Osteoblast (primary cell): ENCODE measurements at regions not wholly inside any gene's neighbourhood (a gene's known extent, or its start where the extent isn't known, plus 50 kb on each side); places are given as distances from the start of the nearest gene placed in this dataset.

Experiments
- DNase-seq: peaks from one replicate; pipeline ENCODE4 v3.0.0; 2011; ENCODE audit warnings: low spot score, mixed read lengths; ENCODE audit not compliant: insufficient read length; ENCODE audit errors: missing footprints
- H2AFZ ChIP-seq: 2 replicates; pipeline ENCODE4 v1.6.0; 2011; ENCODE audit warnings: mild to moderate bottlenecking, low read length
- H3K27ac ChIP-seq: 2 replicates; pipeline ENCODE4 v1.5.1; 2011; ENCODE audit warnings: mild to moderate bottlenecking, low read depth, low read length, moderate library complexity
- H3K27me3 ChIP-seq: 2 replicates; pipeline ENCODE4 v1.6.0; 2012; ENCODE audit warnings: mild to moderate bottlenecking, control low read depth, inconsistent platforms, low read length, moderate library complexity; ENCODE audit not compliant: insufficient read depth
- H3K36me3 ChIP-seq: 2 replicates; pipeline ENCODE4 v1.5.1; 2011; ENCODE audit warnings: mild to moderate bottlenecking, low read length, control low read depth, moderate library complexity; ENCODE audit not compliant: insufficient read depth
- H3K4me1 ChIP-seq: 2 replicates; pipeline ENCODE4 v1.5.1; 2011; ENCODE audit warnings: mild to moderate bottlenecking, low read length, control low read depth, moderate library complexity; ENCODE audit not compliant: insufficient read depth
- H3K4me2 ChIP-seq: 2 replicates; pipeline ENCODE4 v1.6.0; 2011; ENCODE audit warnings: mild to moderate bottlenecking, low read length; ENCODE audit not compliant: insufficient read depth
- H3K4me3 ChIP-seq: fragments of 200-600 bp; sonication (generic); 3 replicates; pipeline ENCODE4 v1.5.1; 2012; ENCODE audit warnings: mild to moderate bottlenecking, low read length, inconsistent platforms; ENCODE audit not compliant: insufficient read depth
- H3K79me2 ChIP-seq: 2 replicates; pipeline ENCODE4 v1.6.0; 2012; ENCODE audit warnings: mild to moderate bottlenecking, low read length, control low read depth, inconsistent platforms; ENCODE audit not compliant: insufficient read depth
- H3K9me3 ChIP-seq: 2 replicates; pipeline ENCODE4 v1.5.1; 2011; ENCODE audit warnings: low read depth, low read length, control low read depth
- H4K20me1 ChIP-seq: 2 replicates; pipeline ENCODE4 v1.6.0; 2012; ENCODE audit warnings: mild to moderate bottlenecking, low read length, control low read depth; ENCODE audit not compliant: insufficient read depth
- TF ChIP-seq, protein P1 (sequence below): IDR thresholded peaks from 2 replicates; pipeline ENCODE4 v1.5.1; 2011; ENCODE audit warnings: mild to moderate bottlenecking, low read depth, low read length, moderate library complexity; ENCODE audit errors: extremely low read depth

DNA sequence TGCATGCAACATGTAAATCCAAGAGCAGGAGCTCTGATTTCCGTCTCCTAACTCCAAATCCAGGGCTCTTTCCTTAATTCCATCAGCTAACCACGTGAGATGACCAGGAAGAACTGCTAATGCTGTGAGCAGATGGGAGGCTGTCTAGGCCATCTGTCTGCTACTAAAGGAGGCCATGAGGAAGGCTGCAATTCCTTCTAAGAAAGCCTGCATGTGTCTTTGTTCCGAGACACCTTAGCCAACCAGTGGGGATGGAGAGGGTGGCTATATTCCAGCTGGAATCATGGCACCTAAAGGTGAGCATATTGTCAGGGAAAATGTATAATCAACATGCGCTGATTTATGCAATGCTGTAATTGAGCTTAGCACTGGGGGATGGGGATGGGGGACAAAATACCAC, 267.2 kb upstream of the CDH5 start:
- no peaks in the 10 kb centered on the region for H3K36me3 ChIP-seq
- no peaks in the 10 kb centered on the region for H3K9me3 ChIP-seq
- TF ChIP-seq, protein P1, sequence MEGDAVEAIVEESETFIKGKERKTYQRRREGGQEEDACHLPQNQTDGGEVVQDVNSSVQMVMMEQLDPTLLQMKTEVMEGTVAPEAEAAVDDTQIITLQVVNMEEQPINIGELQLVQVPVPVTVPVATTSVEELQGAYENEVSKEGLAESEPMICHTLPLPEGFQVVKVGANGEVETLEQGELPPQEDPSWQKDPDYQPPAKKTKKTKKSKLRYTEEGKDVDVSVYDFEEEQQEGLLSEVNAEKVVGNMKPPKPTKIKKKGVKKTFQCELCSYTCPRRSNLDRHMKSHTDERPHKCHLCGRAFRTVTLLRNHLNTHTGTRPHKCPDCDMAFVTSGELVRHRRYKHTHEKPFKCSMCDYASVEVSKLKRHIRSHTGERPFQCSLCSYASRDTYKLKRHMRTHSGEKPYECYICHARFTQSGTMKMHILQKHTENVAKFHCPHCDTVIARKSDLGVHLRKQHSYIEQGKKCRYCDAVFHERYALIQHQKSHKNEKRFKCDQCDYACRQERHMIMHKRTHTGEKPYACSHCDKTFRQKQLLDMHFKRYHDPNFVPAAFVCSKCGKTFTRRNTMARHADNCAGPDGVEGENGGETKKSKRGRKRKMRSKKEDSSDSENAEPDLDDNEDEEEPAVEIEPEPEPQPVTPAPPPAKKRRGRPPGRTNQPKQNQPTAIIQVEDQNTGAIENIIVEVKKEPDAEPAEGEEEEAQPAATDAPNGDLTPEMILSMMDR: no peak
- H3K79me2 ChIP-seq: no peaks in the 10 kb centered on the region
- no peak overlapping the region for H2AFZ ChIP-seq
- H3K4me3 ChIP-seq: no peak overlapping the region
- H4K20me1 ChIP-seq: no peaks in the 10 kb centered on the region
- peaks cover 6% of the 10 kb centered on the region for H3K4me1 ChIP-seq
- H3K4me2 ChIP-seq: no peak overlapping the region
- H3K27me3 ChIP-seq: no peaks in the 10 kb centered on the region
- no peak for DNase-seq
- H3K27ac ChIP-seq: no peak overlapping the region

DNA sequence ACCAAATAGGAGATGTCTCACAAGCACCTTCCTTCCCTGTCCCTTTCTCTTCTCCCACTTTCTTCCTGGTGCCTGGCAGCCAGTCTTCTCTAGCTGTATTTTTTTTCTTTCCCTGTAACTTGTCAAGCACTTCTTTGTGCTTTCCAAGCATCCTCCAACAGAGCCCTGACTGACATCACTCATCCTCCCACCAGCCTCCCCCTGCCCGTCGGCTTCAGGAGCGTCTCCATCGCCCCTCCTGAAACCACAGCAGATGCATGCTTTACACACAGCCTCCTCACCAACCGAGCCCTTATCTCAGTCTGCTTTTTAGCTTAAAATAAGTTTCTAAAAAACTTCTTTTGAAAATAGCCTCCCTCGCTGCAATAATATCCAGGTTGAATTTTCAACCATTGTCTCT, 268.7 kb upstream of the CDH5 start:
- H3K27me3 ChIP-seq: no peaks in the 10 kb centered on the region
- H3K36me3 ChIP-seq: no peaks in the 10 kb centered on the region
- TF ChIP-seq, protein P1: no peak
- peaks cover 10% of the 10 kb centered on the region for H3K4me1 ChIP-seq
- H3K27ac ChIP-seq: no peak overlapping the region
- H4K20me1 ChIP-seq: no peaks in the 10 kb centered on the region
- no peak overlapping the region for H3K4me2 ChIP-seq
- no peaks in the 10 kb centered on the region for H3K79me2 ChIP-seq
- H3K9me3 ChIP-seq: no peaks in the 10 kb centered on the region
- no peak overlapping the region for H2AFZ ChIP-seq
- H3K4me3 ChIP-seq: no peak overlapping the region
- no peak for DNase-seq

- H3K27me3 ChIP-seq: no peaks in the 10 kb centered on the region
- TF ChIP-seq, protein P1: peak; percentile 26
- H3K36me3 ChIP-seq: no peaks in the 10 kb centered on the region
- no peaks in the 10 kb centered on the region for H4K20me1 ChIP-seq
- H3K4me1 ChIP-seq: peaks cover 25% of the 10 kb centered on the region
- H3K9me3 ChIP-seq: no peaks in the 10 kb centered on the region
- no peaks in the 10 kb centered on the region for H3K79me2 ChIP-seq
- no peak overlapping the region for H3K27ac ChIP-seq
- H3K4me3 ChIP-seq: no peak overlapping the region
- no peak overlapping the region for H2AFZ ChIP-seq
- no peak overlapping the region for H3K4me2 ChIP-seq
- DNase-seq: no peak
Observed at GRCh38 chr16:66095676-66096075, 270.8 kb upstream of the CDH5 start.

GRCh38 chr16:66093191-66093590, 273.3 kb upstream of the CDH5 start:
- Histone ChIP-seq H3K79me2 (no peaks in the 10 kb centered on the region), H2AFZ (peak overlapping the region; percentile 8), H3K36me3 (no peaks in the 10 kb centered on the region), H3K4me1 (peaks cover 25% of the 10 kb centered on the region), H3K4me3 (no peak overlapping the region), H3K9me3 (no peaks in the 10 kb centered on the region), H3K4me2 (no peak overlapping the region), H3K27ac (peak overlapping the region; percentile 38), H4K20me1 (no peaks in the 10 kb centered on the region), H3K27me3 (no peaks in the 10 kb centered on the region)
- TF ChIP-seq, protein P1: no peak
- DNase-seq: no peak
